COLO668 (cell line): ENCODE measurements at regions not wholly inside any gene's neighbourhood (a gene's known extent, or its start where the extent isn't known, plus 50 kb on each side); places are given as distances from the start of the nearest gene placed in this dataset.
"Not testable (repeated sequence)": the region's sequence is repeated elsewhere in the genome, so short reads cannot be mapped to it uniquely, and the experiment has no call there.

Experiments used
- DNase-seq: peaks from one replicate; lab custom pipeline; 2025; ENCODE audit not compliant: unreplicated experiment; lab: John Stamatoyannopoulos, UW

DNA sequence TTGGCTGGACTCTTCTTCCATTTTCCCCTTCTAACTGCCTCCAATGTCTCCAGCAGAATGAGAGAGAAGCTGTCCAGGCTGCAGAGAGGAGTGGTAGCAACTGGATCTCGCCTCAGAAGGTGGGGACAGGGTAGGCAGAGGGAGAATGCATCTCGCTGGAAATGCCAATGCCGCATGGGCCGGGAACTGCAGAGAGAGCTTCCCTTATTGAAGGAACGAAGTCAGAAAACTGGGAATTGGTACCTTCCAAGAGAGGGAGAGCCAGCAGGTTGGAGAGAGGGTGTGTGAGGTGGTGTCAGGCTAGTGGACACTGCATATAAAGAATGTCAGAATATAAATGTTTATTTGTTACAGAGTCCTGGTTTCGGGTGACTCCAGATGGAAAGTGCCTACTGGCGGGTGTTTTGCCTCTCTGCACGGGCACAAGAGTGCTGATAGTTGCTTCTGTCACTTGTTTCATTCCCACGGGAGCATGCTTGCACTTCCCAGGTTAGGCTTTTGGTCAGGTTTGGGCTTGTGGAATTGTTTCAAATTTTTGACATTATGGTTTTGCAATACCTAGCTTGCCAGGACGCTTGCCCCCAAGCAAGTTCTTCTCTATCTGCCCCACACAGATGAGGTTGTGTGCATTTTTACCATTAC, 156.8 kb upstream of the STS start:
- no peak for DNase-seq

GRCh38 chrX:6989858-6990257, 157.7 kb upstream of the STS start:
- DNase-seq: no peak

GRCh38 chrX:6988694-6989093, 158.8 kb upstream of the STS start:
- DNase-seq: not testable (repeated sequence)

GRCh38 chrX:6986915-6987314, 160.6 kb upstream of the STS start:
- DNase-seq: no peak

DNA sequence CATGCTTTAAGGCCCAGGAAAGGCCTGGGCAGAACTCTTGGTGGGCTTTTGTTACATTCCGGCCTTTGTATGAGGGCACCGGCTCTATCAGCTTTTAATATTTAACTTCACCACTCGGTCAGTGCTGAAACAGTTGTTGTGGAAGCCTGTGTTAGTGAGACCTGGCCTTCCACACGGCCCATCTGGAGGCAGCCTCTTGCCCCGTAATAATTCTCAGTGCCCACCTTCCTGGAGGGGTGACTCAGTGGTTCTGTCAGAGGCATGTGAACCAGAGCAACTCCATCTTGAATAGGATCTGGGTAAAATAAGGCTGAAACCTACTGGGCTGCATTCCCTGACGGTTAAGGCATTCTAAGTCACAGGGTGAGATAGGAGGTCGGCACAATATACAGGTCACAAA, 162.0 kb upstream of the STS start:
- DNase-seq: no peak

GRCh38 chrX:6983207-6983955, 164.1 kb upstream of the STS start:
- no peak for DNase-seq

DNA sequence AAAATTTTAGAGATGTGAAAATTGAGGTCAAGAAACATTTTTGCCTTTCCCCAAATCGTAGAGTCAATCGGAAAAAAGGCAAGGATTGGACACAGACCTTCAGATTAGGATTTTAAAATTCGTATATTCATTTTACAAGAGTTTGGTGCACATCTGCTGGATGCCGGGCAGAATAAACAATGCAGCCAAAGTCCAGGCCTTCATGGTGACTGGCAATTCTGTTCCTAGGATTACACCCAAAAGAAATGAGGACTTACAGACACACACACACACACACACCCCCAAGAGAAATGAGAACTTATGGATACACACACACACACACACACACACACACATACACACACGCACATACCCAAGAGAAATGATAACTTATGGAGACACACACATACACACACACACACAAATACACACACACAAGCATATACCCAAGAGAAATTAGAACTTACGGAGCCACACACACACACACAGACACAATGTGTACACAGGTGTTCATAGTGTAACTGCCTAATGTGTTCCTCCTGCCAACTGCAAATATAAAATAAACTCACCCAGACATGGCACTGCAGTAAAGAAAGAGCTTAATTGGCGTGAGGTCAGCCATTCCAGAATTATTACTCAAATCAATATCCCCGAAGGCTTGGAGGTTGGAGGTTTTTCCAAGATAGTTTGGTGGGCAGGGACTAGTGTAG, 165.7 kb upstream of the STS start:
- no peak for DNase-seq

DNA sequence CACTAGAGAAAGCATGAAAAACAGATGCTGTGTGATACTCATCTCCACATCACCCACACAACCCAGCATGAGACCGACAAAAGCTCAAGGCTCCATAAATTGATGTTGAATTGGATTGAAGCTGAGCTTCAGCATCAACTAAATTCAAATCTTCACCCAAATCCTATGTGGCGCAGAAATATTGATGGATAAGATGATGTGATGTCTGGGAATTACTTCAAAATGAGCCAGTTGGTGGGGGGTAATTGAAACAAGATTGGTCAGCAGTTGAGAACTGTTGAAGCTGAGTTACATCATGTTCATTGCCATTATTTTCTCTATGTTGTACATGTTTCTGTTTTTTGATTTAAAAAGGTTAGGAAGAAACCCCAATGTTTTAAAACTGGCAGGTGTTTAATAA, 166.5 kb upstream of the STS start:
- DNase-seq: no peak

DNA sequence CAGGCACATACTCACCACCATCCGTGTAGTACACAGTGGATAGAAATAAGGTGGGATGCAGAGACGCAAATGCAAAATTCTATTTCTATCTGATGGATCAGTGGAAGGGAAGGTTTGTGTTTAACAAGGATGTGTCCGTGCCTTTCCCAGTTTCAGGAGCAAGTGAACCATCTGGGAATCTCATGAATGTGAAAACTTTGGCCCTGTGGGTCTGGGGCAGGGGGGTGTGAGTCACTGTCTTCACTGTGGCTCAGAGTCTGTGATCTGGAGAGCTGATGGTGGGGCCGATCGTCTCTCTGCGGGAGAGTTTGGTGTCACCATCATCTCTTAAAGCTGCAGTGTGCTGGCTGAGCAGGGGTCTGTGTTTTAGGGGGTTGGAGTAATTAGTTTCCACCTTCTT, 179.3 kb upstream of the STS start:
- DNase-seq: no peak

DNA sequence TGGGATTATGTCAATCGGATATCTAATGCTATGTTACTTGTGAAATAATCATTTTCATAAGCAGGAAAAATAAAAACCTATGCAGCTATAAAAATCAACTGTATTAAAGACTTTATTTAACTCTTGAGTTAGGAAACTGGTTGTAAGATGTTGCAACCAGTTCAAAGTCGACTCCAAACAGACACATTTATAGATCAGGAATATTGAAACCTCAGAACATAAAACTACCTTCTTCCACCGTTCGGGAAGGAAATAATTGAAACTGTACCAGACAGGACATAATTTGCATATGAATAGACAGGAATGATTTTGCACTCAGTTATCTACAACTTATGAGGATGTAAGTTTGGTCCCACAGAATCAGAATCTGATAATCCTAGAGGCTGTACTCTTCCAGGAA, 181.8 kb upstream of the STS start:
- no peak for DNase-seq

DNA sequence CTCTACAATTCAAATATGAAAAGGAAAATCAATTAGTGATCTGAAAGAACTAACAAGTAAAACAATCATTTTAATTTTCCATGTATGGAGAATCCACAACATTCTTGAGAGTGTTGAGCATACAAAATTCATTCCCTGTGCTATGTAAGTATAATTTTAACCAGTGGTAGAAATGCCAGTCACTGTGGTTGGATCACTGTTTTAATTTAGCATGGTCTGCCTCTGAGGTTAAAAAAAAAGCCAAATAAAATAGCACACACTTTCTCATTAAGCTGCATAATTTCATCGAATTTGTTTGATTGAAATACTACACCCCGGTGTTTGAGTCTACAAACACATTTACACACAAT, 185.5 kb upstream of the STS start:
- DNase-seq: no peak

DNA sequence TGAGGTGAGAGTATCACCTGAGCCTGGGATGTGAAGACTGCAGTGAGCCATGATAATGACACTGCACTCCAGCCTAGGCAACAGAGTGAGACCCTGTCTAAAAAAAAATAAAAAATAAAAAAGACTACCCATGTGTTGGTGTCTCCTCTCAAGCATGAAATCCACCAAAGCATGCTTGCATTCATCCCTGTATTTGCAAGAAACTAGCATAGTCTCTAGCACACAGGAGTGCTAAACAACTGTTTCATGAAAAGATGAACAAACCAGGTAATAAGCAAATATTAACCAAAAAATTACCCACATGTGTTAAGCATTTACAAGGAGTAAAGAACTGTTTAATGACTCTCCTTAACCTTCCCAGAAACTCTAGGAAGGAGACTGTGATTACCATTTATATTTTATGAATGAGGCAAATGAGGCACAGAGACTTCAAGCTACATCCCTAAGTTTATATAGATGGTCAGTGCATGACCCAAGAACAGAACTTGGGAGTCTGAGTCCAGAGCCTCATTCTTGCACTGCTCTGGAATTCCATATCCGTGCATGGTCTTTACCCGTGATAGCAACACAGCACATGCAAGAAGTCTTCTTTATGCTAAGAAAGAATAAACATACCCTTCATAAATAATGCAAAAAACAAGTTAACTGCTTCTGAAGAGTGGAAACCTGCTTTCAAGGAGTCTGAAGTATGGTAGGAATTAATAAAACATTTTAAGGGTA, 186.1 kb upstream of the STS start:
- no peak for DNase-seq

DNA sequence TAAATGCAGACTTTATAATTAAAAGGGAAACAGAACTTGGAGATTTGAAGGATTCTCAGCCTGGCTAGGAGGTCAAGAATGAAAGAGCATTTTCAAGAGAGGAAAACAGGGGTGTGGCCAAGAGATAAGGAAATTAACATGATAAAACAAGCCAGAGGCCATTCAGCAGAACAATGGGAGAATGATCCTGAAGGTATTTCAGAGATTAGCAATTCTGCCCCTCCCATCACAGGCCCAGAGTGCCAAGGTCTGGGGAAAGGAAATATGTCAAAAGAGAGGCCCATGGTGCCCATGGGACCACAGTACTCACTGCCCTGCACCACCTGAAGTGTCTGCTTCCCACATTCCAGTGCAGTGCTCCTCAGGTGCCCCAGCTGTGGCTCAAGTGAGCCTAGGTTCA, 188.5 kb upstream of the STS start:
- DNase-seq: no peak

GRCh38 chrX:6954836-6955235, 192.7 kb upstream of the STS start:
- no peak for DNase-seq

GRCh38 chrX:6946168-6946567, 201.3 kb upstream of the STS start:
- no peak for DNase-seq

DNA sequence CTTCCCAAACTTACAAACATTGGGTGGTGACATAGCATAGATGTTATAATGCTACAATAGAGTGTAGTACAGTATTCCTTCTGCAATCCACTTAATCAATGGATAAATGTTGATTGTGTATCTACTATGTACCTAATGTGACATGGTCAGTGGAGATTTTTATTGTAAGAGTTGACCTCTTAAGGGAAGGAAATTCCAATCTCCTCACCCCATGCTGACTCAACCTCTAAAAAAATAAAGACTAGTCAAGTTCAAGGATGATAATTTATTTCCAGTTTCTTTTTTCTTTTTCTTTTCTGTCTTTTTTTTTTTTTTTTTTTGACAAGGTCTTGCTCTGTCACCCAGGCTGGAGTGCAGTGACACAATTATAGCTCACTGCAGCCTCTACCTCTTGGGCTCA, 206.5 kb upstream of the STS start:
- DNase-seq: no peak

- DNase-seq: not testable (repeated sequence)
Observed at GRCh38 chrX:6932942-6933341, 214.6 kb upstream of the STS start.

- no peak for DNase-seq
Observed at GRCh38 chrX:6930307-6930849, 217.1 kb upstream of the STS start.

DNA sequence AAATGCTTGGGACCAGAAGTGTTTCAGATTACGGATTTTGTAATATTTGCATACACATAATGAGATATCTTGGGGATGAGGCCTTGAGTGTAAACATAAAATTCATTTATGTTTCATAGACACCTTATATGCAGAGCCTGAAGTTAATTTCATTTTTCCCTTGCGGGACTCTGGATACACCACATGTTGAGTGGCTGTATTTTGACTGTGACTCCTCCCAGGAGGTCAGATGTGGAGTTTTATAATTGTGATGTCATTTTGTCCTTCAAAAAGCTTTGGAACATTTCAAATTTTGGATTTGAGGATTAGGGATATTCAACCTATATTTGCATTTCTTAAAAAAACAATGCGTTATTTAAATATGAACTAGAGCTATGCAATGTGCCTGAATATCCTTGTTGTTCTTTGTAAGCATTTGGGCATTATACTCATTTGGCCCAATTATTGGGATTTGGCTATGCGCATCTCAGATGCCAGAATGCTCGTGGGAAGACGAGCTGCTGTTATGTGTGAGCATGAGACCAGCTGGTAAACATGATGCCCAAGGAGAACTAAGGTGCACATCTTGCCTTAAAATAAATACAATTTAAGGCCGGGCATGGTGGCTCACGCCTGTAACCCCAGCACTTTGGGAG, 223.0 kb upstream of the STS start:
- no peak for DNase-seq

DNA sequence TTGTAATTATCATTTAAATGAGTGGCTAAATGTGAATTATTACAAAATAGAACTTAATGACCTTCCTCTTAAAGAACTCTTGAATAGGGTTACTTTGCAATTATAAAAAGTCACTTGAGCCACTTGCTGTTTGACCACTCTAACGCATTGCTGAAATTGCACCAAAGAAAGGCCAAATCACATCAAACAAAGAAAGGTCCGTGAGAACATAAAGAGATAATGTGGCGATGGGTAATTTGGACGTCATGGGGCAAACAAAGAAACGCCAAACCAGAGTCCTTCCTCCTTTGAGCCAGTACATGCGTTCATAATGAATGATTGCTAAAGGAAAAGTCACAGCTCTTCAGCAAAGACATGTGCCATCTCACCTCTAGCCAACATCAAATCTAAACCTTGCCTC, 229.8 kb upstream of the STS start:
- DNase-seq: no peak

- DNase-seq: no peak
Observed at GRCh38 chrX:6910218-6910617, 237.3 kb upstream of the STS start.
